ENCODE measurements at regions not wholly inside any gene's neighbourhood (a gene's known extent, or its start where the extent isn't known, plus 50 kb on each side); places are given as distances from the start of the nearest gene placed in this dataset.

DNA sequence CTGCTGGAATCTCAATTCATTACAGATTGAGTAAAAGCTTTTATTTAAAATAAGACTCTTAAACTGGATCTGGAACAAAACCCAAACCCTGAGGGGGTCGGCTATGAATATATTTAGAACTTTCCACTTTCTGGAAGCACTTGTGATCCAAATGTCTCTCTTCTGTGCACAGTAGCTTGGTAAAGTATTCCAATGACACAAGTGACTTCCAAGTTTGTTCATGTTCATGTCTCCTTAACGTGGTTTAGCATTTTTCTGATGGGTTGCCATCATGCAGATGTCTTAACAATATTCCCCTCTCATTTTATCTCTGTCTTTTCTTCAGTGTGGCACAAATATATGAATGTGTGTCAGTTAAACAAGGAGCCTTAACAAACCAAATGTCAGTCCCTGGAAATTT lies 191.9 kb upstream of the SORCS1 start:
- Histone ChIP-seq H3K27me3 (no peaks in the 10 kb centered on the region), H3K36me3 (no peaks in the 10 kb centered on the region), H3K9me3 (no peaks in the 10 kb centered on the region), H3K4me3 (no peak overlapping the region), H3K27ac (no peak overlapping the region), H3K4me1 (no peaks in the 10 kb centered on the region)
- intact Hi-C loops (cut with DNase I): no loop called here
- no peak for TF ChIP-seq POLR2A (IDR thresholded peaks at IDR 0.05)
- no peak for TF ChIP-seq POLR2AphosphoS5 (IDR thresholded peaks at IDR 0.05)
- TF ChIP-seq EP300 (IDR thresholded peaks at IDR 0.05): no peak
- TF ChIP-seq, protein P1, sequence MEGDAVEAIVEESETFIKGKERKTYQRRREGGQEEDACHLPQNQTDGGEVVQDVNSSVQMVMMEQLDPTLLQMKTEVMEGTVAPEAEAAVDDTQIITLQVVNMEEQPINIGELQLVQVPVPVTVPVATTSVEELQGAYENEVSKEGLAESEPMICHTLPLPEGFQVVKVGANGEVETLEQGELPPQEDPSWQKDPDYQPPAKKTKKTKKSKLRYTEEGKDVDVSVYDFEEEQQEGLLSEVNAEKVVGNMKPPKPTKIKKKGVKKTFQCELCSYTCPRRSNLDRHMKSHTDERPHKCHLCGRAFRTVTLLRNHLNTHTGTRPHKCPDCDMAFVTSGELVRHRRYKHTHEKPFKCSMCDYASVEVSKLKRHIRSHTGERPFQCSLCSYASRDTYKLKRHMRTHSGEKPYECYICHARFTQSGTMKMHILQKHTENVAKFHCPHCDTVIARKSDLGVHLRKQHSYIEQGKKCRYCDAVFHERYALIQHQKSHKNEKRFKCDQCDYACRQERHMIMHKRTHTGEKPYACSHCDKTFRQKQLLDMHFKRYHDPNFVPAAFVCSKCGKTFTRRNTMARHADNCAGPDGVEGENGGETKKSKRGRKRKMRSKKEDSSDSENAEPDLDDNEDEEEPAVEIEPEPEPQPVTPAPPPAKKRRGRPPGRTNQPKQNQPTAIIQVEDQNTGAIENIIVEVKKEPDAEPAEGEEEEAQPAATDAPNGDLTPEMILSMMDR (IDR thresholded peaks at IDR 0.05): no peak
- 57 to 67% methylated on average over 2 of the region's 2 CpGs for WGBS, 2 donors
- no peak for DNase-seq

DNA sequence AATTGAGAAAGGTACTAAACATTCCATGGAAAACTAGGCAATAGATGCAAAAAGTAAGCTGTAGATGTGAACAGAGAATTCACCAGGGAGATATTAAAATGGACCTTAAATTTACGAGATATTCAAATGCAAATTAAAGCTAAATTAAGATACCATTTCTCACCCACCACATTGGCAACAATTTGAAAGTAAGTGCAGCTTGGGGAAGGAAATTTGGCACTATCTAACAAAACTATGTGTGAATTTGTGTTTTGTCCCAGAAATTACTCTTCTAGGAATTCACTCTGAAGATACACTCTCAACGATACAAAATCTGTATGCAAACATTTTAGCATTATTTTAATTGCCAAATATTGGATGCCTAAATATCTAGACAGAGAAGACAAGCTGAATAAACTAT lies 178.2 kb upstream of the SORCS1 start:
- Histone ChIP-seq H3K36me3 (no peaks in the 10 kb centered on the region), H3K4me3 (no peak overlapping the region), H3K4me1 (no peaks in the 10 kb centered on the region), H3K27ac (no peak overlapping the region), H3K27me3 (no peaks in the 10 kb centered on the region), H3K9me3 (peaks cover 0 to 3% (median 1%) of the 10 kb centered on the region in 4 donors)
- DNase-seq: no peak
- 87 to 88% methylated on average over 2 of the region's 2 CpGs for WGBS, 2 donors
- intact Hi-C loops (cut with DNase I): no loop called here
- TF ChIP-seq POLR2A (IDR thresholded peaks at IDR 0.05) (no peak), POLR2AphosphoS5 (IDR thresholded peaks at IDR 0.05) (no peak), EP300 (IDR thresholded peaks at IDR 0.05) (no peak)
- TF ChIP-seq, protein P1 (IDR thresholded peaks at IDR 0.05): no peak

DNA sequence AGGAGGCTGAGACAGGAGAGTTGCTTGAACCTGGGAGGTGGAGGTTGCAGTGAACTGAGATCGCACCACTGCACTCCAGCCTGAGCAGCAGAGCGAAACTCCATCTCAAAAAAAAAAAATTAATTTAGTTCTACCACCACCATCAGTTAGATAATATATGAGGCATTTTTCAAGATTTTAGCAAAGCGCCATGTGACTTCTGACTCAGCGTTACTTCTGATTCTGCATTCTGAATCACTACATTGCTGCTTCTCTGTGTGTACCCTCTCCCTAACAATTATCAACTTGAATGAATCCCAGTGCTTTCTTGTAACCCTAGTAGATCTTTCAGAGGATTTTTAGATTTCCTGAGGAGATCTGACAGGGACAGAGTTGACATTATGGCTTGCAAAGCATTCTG lies 176.8 kb upstream of the SORCS1 start:
- H3K4me3 ChIP-seq: no peak overlapping the region
- H3K4me1 ChIP-seq: no peaks in the 10 kb centered on the region
- no peaks in the 10 kb centered on the region for H3K36me3 ChIP-seq
- no peaks in the 10 kb centered on the region for H3K27me3 ChIP-seq
- WGBS, 2 donors: 92 to 96% methylated on average over 4 of the region's 4 CpGs
- no peak overlapping the region for H3K27ac ChIP-seq
- intact Hi-C loops (cut with DNase I): no loop called here
- peaks cover 0 to 3% (median 1%) of the 10 kb centered on the region in 4 donors for H3K9me3 ChIP-seq
- TF ChIP-seq EP300 (IDR thresholded peaks at IDR 0.05) (no peak), POLR2A (IDR thresholded peaks at IDR 0.05) (no peak), POLR2AphosphoS5 (IDR thresholded peaks at IDR 0.05) (no peak)
- TF ChIP-seq, protein P1 (IDR thresholded peaks at IDR 0.05): no peak
- no peak for DNase-seq

DNA sequence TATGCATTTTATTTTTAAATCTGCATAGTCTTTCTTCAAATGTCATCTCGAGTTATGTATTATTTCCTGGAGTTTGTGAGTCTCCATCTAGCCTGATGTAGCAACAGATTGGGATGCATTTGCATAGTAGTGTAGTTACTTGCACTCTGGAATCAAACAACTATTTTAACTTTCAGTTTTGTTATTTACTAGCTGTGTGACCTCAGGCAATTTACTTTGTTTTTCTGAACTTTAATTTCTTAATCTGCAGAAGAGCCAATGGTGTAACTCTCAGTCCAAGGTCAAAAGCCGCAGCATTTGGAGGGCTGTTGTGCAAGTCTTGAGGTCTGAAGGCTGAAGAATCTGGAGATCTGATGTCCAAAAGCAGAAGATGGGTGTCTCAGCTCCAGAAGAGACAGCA lies 175.8 kb upstream of the SORCS1 start:
- no peak overlapping the region for H3K4me3 ChIP-seq
- TF ChIP-seq POLR2AphosphoS5 (IDR thresholded peaks at IDR 0.05) (no peak), POLR2A (IDR thresholded peaks at IDR 0.05) (no peak), EP300 (IDR thresholded peaks at IDR 0.05) (no peak)
- TF ChIP-seq, protein P1 (IDR thresholded peaks at IDR 0.05): no peak
- no peak overlapping the region for H3K27ac ChIP-seq
- H3K36me3 ChIP-seq: no peaks in the 10 kb centered on the region
- H3K27me3 ChIP-seq: no peaks in the 10 kb centered on the region
- no peaks in the 10 kb centered on the region for H3K4me1 ChIP-seq
- peaks cover 0 to 3% (median 1%) of the 10 kb centered on the region in 4 donors for H3K9me3 ChIP-seq
- 30 to 55% methylated on average over 2 of the region's 2 CpGs for WGBS, 2 donors
- DNase-seq: no peak
- intact Hi-C loops (cut with DNase I): no loop called here

DNA sequence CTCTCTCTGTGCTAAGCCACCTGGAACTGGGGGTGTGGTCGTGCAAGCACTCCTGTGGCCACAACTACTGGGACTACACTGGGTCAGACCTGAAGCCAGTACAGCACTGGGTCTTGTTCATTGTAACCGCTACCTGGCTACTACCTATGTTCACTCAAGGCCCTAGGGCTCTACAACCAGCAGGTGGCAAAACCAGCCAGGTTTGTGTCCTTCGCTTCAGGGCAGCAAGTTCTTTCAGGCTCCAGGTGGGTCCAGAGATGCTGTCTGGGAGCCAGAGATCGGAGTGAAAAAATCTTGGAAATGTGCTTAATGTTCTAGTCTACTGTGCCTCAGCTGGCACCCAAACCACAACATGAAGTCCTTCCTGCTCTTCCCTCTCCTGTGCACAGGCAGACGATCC lies 171.6 kb upstream of the SORCS1 start:
- H3K27ac ChIP-seq: no peak overlapping the region
- H3K4me3 ChIP-seq: no peak overlapping the region
- no peaks in the 10 kb centered on the region for H3K27me3 ChIP-seq
- no peak for DNase-seq
- H3K36me3 ChIP-seq: no peaks in the 10 kb centered on the region
- no peak for TF ChIP-seq POLR2AphosphoS5 (IDR thresholded peaks at IDR 0.05)
- TF ChIP-seq, protein P1 (IDR thresholded peaks at IDR 0.05): no peak
- no peaks in the 10 kb centered on the region for H3K9me3 ChIP-seq
- WGBS, 2 donors: 79 to 84% methylated on average over 5 of the region's 5 CpGs
- intact Hi-C loops (cut with DNase I): no loop called here
- no peaks in the 10 kb centered on the region for H3K4me1 ChIP-seq
